MM.1S (cell line): ENCODE measurements at regions not wholly inside any gene's neighbourhood (a gene's known extent, or its start where the extent isn't known, plus 50 kb on each side); places are given as distances from the start of the nearest gene placed in this dataset.
"Not testable (repeated sequence)": the region's sequence is repeated elsewhere in the genome, so short reads cannot be mapped to it uniquely, and the experiment has no call there.

Experiments used
- CTCF ChIP-seq: fragments of 300-600 bp; sonication (generic); IDR thresholded peaks from 2 replicates; pipeline ENCODE4 v1.5.1; 2016; ENCODE audit warnings: antibody characterized with exemption, low read length, mixed read lengths
- EZH2 ChIP-seq: fragments of 300-600 bp; sonication (generic); optimal IDR thresholded peaks from 2 replicates; pipeline ENCODE3; 2017; ENCODE audit warnings: low read depth, mild to moderate bottlenecking, antibody characterized with exemption, low read length, mixed read lengths

DNA sequence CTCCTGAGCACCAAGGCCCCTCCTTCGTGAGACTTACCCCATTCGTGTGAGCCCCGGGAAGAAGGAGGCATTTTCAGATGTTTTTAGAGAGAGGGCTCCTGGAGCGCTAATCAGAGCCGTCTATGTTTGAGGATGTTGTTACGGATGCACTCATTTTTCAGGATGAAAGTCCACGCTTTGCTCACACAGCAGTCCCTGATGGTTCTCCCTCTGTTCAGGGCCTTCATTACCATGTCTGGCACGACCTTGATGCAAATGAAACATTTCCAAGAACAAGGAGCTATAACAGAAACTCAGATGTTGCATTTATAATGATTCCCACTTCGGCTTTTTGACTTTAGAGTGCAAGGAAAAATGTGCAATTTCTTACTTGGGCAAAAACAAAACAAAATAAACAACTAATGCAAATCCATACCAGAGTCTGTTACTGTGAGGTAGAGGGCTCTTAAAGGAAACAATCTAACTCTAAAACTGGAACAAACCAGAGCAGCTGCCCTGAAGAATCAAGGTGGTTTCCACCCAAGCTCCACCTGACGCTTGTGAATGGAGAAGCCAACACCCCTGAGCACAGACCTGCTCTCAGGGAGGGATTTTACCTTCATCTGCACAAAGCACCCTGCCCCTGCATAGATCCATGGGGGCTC is 181.7 kb upstream of the FAM240B start:
- not testable (repeated sequence) for TF ChIP-seq EZH2, CTCF
